Keratinocyte (primary cell): ENCODE measurements at regions not wholly inside any gene's neighbourhood (a gene's known extent, or its start where the extent isn't known, plus 50 kb on each side); places are given as distances from the start of the nearest gene placed in this dataset.
A peak's percentile ranks its signal among the peaks of the same experiment; 100 is the strongest.

ENCODE experiments used
- DNase-seq: peaks from one replicate; pipeline ENCODE4 v3.0.0-alpha.2; 2011; ENCODE audit warnings: low read depth, missing footprints, low spot score
- FAIRE-seq: peaks from 2 replicates; lab custom pipeline; 2011; peaks lifted over from hg19 to GRCh38; lab: Jason Lieb, UNC
- H2AFZ ChIP-seq: 2 replicates; pipeline ENCODE4 v1.6.0; 2012; ENCODE audit warnings: low read length, control low read depth, inconsistent platforms; ENCODE audit not compliant: control insufficient read depth
- H3K27ac ChIP-seq: 2 replicates; pipeline ENCODE4 v1.5.1; 2011; ENCODE audit warnings: low read length; ENCODE audit not compliant: control insufficient read depth, insufficient read depth
- H3K27me3 ChIP-seq: 3 replicates; pipeline ENCODE4 v1.6.0; 2011; ENCODE audit warnings: low read length; ENCODE audit not compliant: control insufficient read depth, insufficient read depth; ENCODE audit errors: extremely low read depth
- H3K36me3 ChIP-seq, 2 experiments: 2 replicates in 1 of 2; 3 replicates in 1 of 2; pipeline ENCODE4 v1.5.1; 2011; ENCODE audit warnings: low read length in 2 of 2, mild to moderate bottlenecking in 1 of 2; ENCODE audit not compliant: control insufficient read depth in 2 of 2, insufficient read depth in 2 of 2; ENCODE audit errors: extremely low read depth in 1 of 2
- H3K4me1 ChIP-seq: 3 replicates; pipeline ENCODE4 v1.5.1; 2011; ENCODE audit warnings: low read length; ENCODE audit not compliant: control insufficient read depth, insufficient read depth; ENCODE audit errors: extremely low read depth
- H3K4me2 ChIP-seq: 3 replicates; pipeline ENCODE4 v1.6.0; 2011; ENCODE audit warnings: low read depth, low read length; ENCODE audit not compliant: control insufficient read depth, insufficient read depth; ENCODE audit errors: extremely low read depth
- H3K4me3 ChIP-seq, 3 experiments: fragments of 200-600 bp in 1 of 3; sonication (generic) in 1 of 3; 2 replicates in 2 of 3; 3 replicates in 1 of 3; pipeline ENCODE4 v1.5.1; 2011 to 2016; ENCODE audit warnings: low read length in 3 of 3, mild to moderate bottlenecking in 3 of 3, control low read depth in 2 of 3, inconsistent platforms in 1 of 3, low read depth in 1 of 3, mixed read lengths in 1 of 3, mixed run types in 1 of 3, moderate library complexity in 1 of 3; ENCODE audit not compliant: control insufficient read depth in 2 of 3, insufficient read depth in 2 of 3; ENCODE audit errors: extremely low read depth in 1 of 3
- H3K79me2 ChIP-seq: 2 replicates; pipeline ENCODE4 v1.6.0; 2012; ENCODE audit warnings: low read length; ENCODE audit not compliant: control insufficient read depth, insufficient read depth
- H3K9ac ChIP-seq: 3 replicates; pipeline ENCODE4 v1.6.0; 2011; ENCODE audit warnings: low read length; ENCODE audit not compliant: control insufficient read depth, insufficient read depth; ENCODE audit errors: extremely low read depth
- H3K9me1 ChIP-seq: 3 replicates; pipeline ENCODE4 v1.6.0; 2011; ENCODE audit warnings: low read length; ENCODE audit not compliant: control insufficient read depth, insufficient read depth; ENCODE audit errors: extremely low read depth
- H3K9me3 ChIP-seq: 2 replicates; pipeline ENCODE4 v1.5.1; 2012; ENCODE audit warnings: low read depth, low read length; ENCODE audit not compliant: control insufficient read depth
- H4K20me1 ChIP-seq: 3 replicates; pipeline ENCODE4 v1.6.0; 2011; ENCODE audit warnings: low read length; ENCODE audit not compliant: control insufficient read depth, insufficient read depth; ENCODE audit errors: extremely low read depth
- EZH2 ChIP-seq: IDR thresholded peaks from one replicate; pipeline ENCODE4 v1.6.1; 2012; ENCODE audit warnings: inconsistent platforms, mild to moderate bottlenecking, low read length, moderate library complexity
- dilution Hi-C: fragments of 300-500 bp; cut with MboI; formaldehyde crosslinking; loops from one replicate; pipeline ENCODE4 v1.7.0; 2020; ENCODE audit warnings: low sequenced_read_pairs; ENCODE audit not compliant: extremely low pct_ligation_motif_present
- TF ChIP-seq, protein P1 (sequence below), 3 experiments: IDR thresholded peaks in 1 of 3; conservative IDR thresholded peaks in 1 of 3; optimal IDR thresholded peaks in 1 of 3; 2 replicates in 2 of 3; 3 replicates in 1 of 3; pipeline versions ENCODE3 to v1.5.1; 2011; ENCODE audit warnings: low read length in 3 of 3, mild to moderate bottlenecking in 3 of 3, moderate library complexity in 2 of 3, control low read depth in 1 of 3, inconsistent platforms in 1 of 3; ENCODE audit not compliant: insufficient read depth in 2 of 3; ENCODE audit errors: extremely low read depth in 1 of 3

DNA sequence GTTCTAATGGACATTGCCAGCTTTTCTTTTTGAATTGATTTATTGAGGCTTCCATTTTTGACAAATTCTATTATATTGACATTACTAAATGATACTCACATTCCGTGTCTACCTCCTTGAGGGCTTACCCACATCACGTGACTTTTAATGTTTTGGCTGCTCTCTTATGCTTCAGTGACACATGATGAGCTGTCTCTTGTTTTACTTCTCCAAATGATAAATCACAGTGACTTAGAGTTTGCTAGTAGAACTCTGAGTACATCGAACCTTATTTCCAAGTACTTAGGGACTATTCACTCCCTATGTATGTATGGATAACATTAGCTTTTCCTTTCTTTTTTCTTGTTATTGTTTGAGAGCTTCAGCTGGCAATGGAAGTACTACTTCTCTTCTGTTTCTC, 169.8 kb upstream of the KCNN2 start:
- Histone ChIP-seq H3K4me2 (no peak overlapping the region), H3K79me2 (no peaks in the 10 kb centered on the region), H4K20me1 (no peaks in the 10 kb centered on the region), H3K27me3 (no peaks in the 10 kb centered on the region), H2AFZ (no peak overlapping the region), H3K4me1 (peaks cover 13% of the 10 kb centered on the region), H3K9me3 (no peaks in the 10 kb centered on the region), H3K36me3 (no peaks in the 10 kb centered on the region), H3K27ac (no peak overlapping the region), H3K9me1 (no peaks in the 10 kb centered on the region), H3K9ac (no peak overlapping the region), H3K4me3 (peak overlapping the region in 1 of 3 experiments; percentile 22)
- no peak for TF ChIP-seq EZH2
- TF ChIP-seq, protein P1, sequence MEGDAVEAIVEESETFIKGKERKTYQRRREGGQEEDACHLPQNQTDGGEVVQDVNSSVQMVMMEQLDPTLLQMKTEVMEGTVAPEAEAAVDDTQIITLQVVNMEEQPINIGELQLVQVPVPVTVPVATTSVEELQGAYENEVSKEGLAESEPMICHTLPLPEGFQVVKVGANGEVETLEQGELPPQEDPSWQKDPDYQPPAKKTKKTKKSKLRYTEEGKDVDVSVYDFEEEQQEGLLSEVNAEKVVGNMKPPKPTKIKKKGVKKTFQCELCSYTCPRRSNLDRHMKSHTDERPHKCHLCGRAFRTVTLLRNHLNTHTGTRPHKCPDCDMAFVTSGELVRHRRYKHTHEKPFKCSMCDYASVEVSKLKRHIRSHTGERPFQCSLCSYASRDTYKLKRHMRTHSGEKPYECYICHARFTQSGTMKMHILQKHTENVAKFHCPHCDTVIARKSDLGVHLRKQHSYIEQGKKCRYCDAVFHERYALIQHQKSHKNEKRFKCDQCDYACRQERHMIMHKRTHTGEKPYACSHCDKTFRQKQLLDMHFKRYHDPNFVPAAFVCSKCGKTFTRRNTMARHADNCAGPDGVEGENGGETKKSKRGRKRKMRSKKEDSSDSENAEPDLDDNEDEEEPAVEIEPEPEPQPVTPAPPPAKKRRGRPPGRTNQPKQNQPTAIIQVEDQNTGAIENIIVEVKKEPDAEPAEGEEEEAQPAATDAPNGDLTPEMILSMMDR (optimal IDR thresholded peaks at IDR 0.05 in 1 of 3, IDR thresholded peaks at IDR 0.05 in 1 of 3, conservative IDR thresholded peaks at IDR 0.05 in 1 of 3; ENCODE audit: extremely low read depth in 1 of 3, insufficient read depth in 2 of 3, low read length in 3 of 3), result no peak
- DNase-seq (peak; percentile 66), FAIRE-seq (peak; percentile 86)
- dilution Hi-C loops, result no loop called here

DNA sequence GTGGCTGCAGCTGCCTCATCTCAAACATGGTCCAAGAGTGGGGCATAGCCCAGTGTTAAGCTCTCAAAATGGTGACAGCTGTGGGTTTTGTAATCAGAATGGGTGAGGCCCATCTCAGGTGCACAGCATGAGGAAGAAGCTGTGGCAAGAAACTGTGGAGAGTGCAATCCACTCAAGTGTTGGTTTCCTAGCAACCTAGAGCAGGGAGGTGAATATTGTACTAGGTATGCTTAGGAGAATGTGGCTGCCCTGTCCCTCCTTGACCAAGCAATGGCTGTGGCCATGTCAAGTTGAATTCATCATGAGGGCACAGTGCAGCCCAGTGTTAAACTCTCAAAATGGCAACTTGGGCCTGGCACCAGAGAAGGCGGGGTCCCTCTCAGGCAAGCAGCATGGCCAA, 160.5 kb upstream of the KCNN2 start:
- Histone ChIP-seq H3K36me3 (no peaks in the 10 kb centered on the region), H3K9ac (no peak overlapping the region), H3K9me1 (no peaks in the 10 kb centered on the region), H4K20me1 (no peaks in the 10 kb centered on the region), H3K79me2 (no peaks in the 10 kb centered on the region), H3K9me3 (no peaks in the 10 kb centered on the region), H2AFZ (no peak overlapping the region), H3K27ac (no peak overlapping the region), H3K4me3 (no peak overlapping the region), H3K4me1 (no peaks in the 10 kb centered on the region), H3K4me2 (no peak overlapping the region), H3K27me3 (no peaks in the 10 kb centered on the region)
- no peak for TF ChIP-seq EZH2
- TF ChIP-seq, protein P1 (optimal IDR thresholded peaks at IDR 0.05 in 1 of 3, IDR thresholded peaks at IDR 0.05 in 1 of 3, conservative IDR thresholded peaks at IDR 0.05 in 1 of 3; ENCODE audit: extremely low read depth in 1 of 3, insufficient read depth in 2 of 3, low read length in 3 of 3), result no peak
- dilution Hi-C loops, result no loop called here
- DNase-seq (no peak), FAIRE-seq (no peak)
